Stimulated activated CD8-positive, alpha-beta memory T cell treated with anti-CD3 and anti-CD28 coated beads, Interleukin-7, amount 100 ng/mL, for 4 hours (primary cell): ENCODE measurements at regions not wholly inside any gene's neighbourhood (a gene's known extent, or its start where the extent isn't known, plus 50 kb on each side); places are given as distances from the start of the nearest gene placed in this dataset.

Experiments used
- DNase-seq, 2 donors: peaks; one replicate each; pipeline ENCODE4 v3.0.0-alpha.2; 2020; ENCODE audit warnings: low read depth in 2 of 2

GRCh38 chr6:1551249-1551648 is 58.5 kb upstream of the FOXC1 start:
- DNase-seq: no peak

GRCh38 chr6:1552296-1552761 is 57.4 kb upstream of the FOXC1 start:
- DNase-seq: no peak

GRCh38 chr6:1553562-1554083 is 56.1 kb upstream of the FOXC1 start:
- DNase-seq: no peak

GRCh38 chr6:1554141-1554475 is 55.6 kb upstream of the FOXC1 start:
- DNase-seq: no peak

- DNase-seq: peak; percentile 41 to 50
Measured at GRCh38 chr6:1554476-1555310, 55.0 kb upstream of the FOXC1 start.

GRCh38 chr6:1558388-1558787 is 51.3 kb upstream of the FOXC1 start:
- no peak for DNase-seq
